ENCODE measurements at regions not wholly inside any gene's neighbourhood (a gene's known extent, or its start where the extent isn't known, plus 50 kb on each side); places are given as distances from the start of the nearest gene placed in this dataset.

DNA sequence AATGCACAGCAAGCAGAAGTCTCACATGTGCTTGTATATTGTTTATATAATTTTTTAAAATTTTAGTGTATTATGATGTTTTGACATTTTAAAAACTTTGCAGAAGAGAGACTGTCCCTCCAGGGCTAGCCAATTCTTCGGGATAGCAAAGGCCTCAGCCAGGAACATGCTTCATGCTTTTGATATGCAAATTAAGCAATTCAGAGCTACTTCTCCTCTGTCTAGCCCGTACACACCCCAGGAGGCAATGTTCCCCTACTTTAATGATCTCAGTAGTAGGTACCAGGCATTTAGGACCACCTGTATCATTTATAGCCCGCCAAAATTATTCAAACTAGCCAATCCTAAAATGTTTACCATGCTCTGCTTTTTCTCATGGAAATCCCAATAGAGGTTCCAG lies 1116.2 kb downstream of the OLFM4 start:
- TF ChIP-seq, protein P1, sequence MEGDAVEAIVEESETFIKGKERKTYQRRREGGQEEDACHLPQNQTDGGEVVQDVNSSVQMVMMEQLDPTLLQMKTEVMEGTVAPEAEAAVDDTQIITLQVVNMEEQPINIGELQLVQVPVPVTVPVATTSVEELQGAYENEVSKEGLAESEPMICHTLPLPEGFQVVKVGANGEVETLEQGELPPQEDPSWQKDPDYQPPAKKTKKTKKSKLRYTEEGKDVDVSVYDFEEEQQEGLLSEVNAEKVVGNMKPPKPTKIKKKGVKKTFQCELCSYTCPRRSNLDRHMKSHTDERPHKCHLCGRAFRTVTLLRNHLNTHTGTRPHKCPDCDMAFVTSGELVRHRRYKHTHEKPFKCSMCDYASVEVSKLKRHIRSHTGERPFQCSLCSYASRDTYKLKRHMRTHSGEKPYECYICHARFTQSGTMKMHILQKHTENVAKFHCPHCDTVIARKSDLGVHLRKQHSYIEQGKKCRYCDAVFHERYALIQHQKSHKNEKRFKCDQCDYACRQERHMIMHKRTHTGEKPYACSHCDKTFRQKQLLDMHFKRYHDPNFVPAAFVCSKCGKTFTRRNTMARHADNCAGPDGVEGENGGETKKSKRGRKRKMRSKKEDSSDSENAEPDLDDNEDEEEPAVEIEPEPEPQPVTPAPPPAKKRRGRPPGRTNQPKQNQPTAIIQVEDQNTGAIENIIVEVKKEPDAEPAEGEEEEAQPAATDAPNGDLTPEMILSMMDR (conservative IDR thresholded peaks at IDR 0.05; ENCODE audit: low read depth, low read length): no peak
- TF ChIP-seq EZH2 (IDR thresholded peaks at IDR 0.05; ENCODE audit: borderline replicate concordance, low read depth, low read length, poor library complexity, severe bottlenecking): no peak
